ENCODE measurements at regions not wholly inside any gene's neighbourhood (a gene's known extent, or its start where the extent isn't known, plus 50 kb on each side); places are given as distances from the start of the nearest gene placed in this dataset.
"Not testable (repeated sequence)": the region's sequence is repeated elsewhere in the genome, so short reads cannot be mapped to it uniquely, and the experiment has no call there.

- no peak overlapping the region for H3K56ac ChIP-seq (ENCODE audit: insufficient read length, low read depth, low read length)
- H4K20me1 ChIP-seq (ENCODE audit: control insufficient read depth, insufficient read depth, insufficient read length): no peaks in the 10 kb centered on the region
- H3K79me1 ChIP-seq (ENCODE audit: insufficient read depth, low read depth, low read length, poor library complexity, severe bottlenecking): no peaks in the 10 kb centered on the region
- no peak overlapping the region for H2BK5ac ChIP-seq (ENCODE audit: insufficient read length, low read length)
- DNase-seq: no peak
- no peaks in the 10 kb centered on the region for H3K9me3 ChIP-seq (ENCODE audit: control insufficient read depth, low read depth, low read length)
- no peak overlapping the region for H3T11ph ChIP-seq (ENCODE audit: low read length)
- H4K8ac ChIP-seq (replicated peaks; ENCODE audit: insufficient read length, low read depth, low read length): no peak overlapping the region
- H2BK20ac ChIP-seq (ENCODE audit: low read depth, low read length, poor library complexity, severe bottlenecking): no peak overlapping the region
- no peak overlapping the region for H3K4me2 ChIP-seq (ENCODE audit: insufficient read depth, insufficient read length, low read length)
- no peak overlapping the region for H3K18ac ChIP-seq (ENCODE audit: insufficient read length, low read depth, low read length)
- no peak overlapping the region for H3K9ac ChIP-seq (ENCODE audit: extremely low read depth, insufficient read length, low read length)
- no peak overlapping the region for H3K23ac ChIP-seq (ENCODE audit: insufficient read length, low read depth, low read length)
- no peak overlapping the region for H2AK5ac ChIP-seq (ENCODE audit: insufficient read length, low read length)
- Mint-ChIP-seq H3K4me3 (no peak overlapping the region), H3K27me3 (ENCODE audit: low read depth) (peaks cover 1% of the 10 kb centered on the region; the same call in 1 of the 2 replicates), H3K36me3 (ENCODE audit: insufficient read depth in 1 of 3, low read depth in 3 of 3) (no peaks in the 10 kb centered on the region), H3K9me3 (no peaks in the 10 kb centered on the region; a peak in 1 of 5 replicates), H3K4me1 (peaks cover 6 to 9% of the 10 kb centered on the region in 2 experiments), H3K27ac (no peak overlapping the region)
- H3K4ac ChIP-seq (ENCODE audit: low read depth, low read length): no peak overlapping the region
- no peak overlapping the region for H2BK15ac ChIP-seq (ENCODE audit: low read depth, low read length)
- H3K14ac ChIP-seq (ENCODE audit: insufficient read depth, low read length): no peak overlapping the region
- H4K5ac ChIP-seq (ENCODE audit: insufficient read length, low read depth, low read length): no peak overlapping the region
- H2AFZ ChIP-seq (ENCODE audit: low read length): no peak overlapping the region
- TF ChIP-seq CTCF (conservative IDR thresholded peaks at IDR 0.05): no peak
- H3K79me2 ChIP-seq (ENCODE audit: insufficient read depth, low read length): no peaks in the 10 kb centered on the region
- no peaks in the 10 kb centered on the region for H3K4me1 ChIP-seq (ENCODE audit: insufficient read depth, low read length)
- no CpG with 5 or more reads among the region's 6 CpGs for WGBS (ENCODE audit: extremely low coverage, insufficient read length, low lambda C conversion rate)
- H4K91ac ChIP-seq (ENCODE audit: insufficient read length, low read depth, low read length): no peak overlapping the region
- no peak overlapping the region for H2BK120ac ChIP-seq (ENCODE audit: low read depth, low read length, poor library complexity, severe bottlenecking)
- no peaks in the 10 kb centered on the region for H3K23me2 ChIP-seq (ENCODE audit: insufficient read length, low read depth, low read length, poor library complexity, severe bottlenecking)
- no peak overlapping the region for H3K27ac ChIP-seq (ENCODE audit: insufficient read length, low read depth, low read length)
- H3K27me3 ChIP-seq (ENCODE audit: insufficient read depth, low read length): no peaks in the 10 kb centered on the region
- no peak overlapping the region for H2BK12ac ChIP-seq (ENCODE audit: insufficient read length, low read depth, low read length)
These were observed 194.5 kb upstream of the MAD2L1 start for GRCh38 chr4:120261117-120261516.

GRCh38 chr4:120256112-120256775 is 189.6 kb upstream of the MAD2L1 start:
- not testable (repeated sequence) for H2AK5ac ChIP-seq (ENCODE audit: insufficient read length, low read length); H3K4me2 ChIP-seq (ENCODE audit: insufficient read depth, insufficient read length, low read length); H2AFZ ChIP-seq (ENCODE audit: low read length)

More at GRCh38 chr4:120256112-120256775, 189.6 kb upstream of the MAD2L1 start:
- H3K4ac ChIP-seq (ENCODE audit: low read depth, low read length); H4K91ac ChIP-seq (ENCODE audit: insufficient read length, low read depth, low read length); H3K27me3 Mint-ChIP-seq (ENCODE audit: low read depth); H3K9me3 Mint-ChIP-seq; H3K56ac ChIP-seq (ENCODE audit: insufficient read length, low read depth, low read length); H3K79me1 ChIP-seq (ENCODE audit: insufficient read depth, low read depth, low read length, poor library complexity, severe bottlenecking); H3K9me3 ChIP-seq (ENCODE audit: control insufficient read depth, low read depth, low read length); H4K20me1 ChIP-seq (ENCODE audit: control insufficient read depth, insufficient read depth, insufficient read length); H4K5ac ChIP-seq (ENCODE audit: insufficient read length, low read depth, low read length); H4K8ac ChIP-seq (replicated peaks; ENCODE audit: insufficient read length, low read depth, low read length); H3K23me2 ChIP-seq (ENCODE audit: insufficient read length, low read depth, low read length, poor library complexity, severe bottlenecking); H3K27ac ChIP-seq (ENCODE audit: insufficient read length, low read depth, low read length); H3K27me3 ChIP-seq (ENCODE audit: insufficient read depth, low read length); H3K14ac ChIP-seq (ENCODE audit: insufficient read depth, low read length); H3K4me1 ChIP-seq (ENCODE audit: insufficient read depth, low read length); H3K36me3 Mint-ChIP-seq (ENCODE audit: insufficient read depth in 1 of 3, low read depth in 3 of 3); H2BK120ac ChIP-seq (ENCODE audit: low read depth, low read length, poor library complexity, severe bottlenecking); H3K18ac ChIP-seq (ENCODE audit: insufficient read length, low read depth, low read length); H2BK12ac ChIP-seq (ENCODE audit: insufficient read length, low read depth, low read length); H2BK5ac ChIP-seq (ENCODE audit: insufficient read length, low read length); H2BK15ac ChIP-seq (ENCODE audit: low read depth, low read length); H3K23ac ChIP-seq (ENCODE audit: insufficient read length, low read depth, low read length); H3T11ph ChIP-seq (ENCODE audit: low read length); H3K4me1 Mint-ChIP-seq; H3K9ac ChIP-seq (ENCODE audit: extremely low read depth, insufficient read length, low read length); H2BK20ac ChIP-seq (ENCODE audit: low read depth, low read length, poor library complexity, severe bottlenecking); H3K79me2 ChIP-seq (ENCODE audit: insufficient read depth, low read length): not testable (repeated sequence)
- peak overlapping the region; percentile 98 for H3K4me3 Mint-ChIP-seq
- peak; percentile 75 for DNase-seq
- H3K27ac Mint-ChIP-seq: peak overlapping the region; percentile 95 to 98 (median 98)
- WGBS (ENCODE audit: extremely low coverage, insufficient read length, low lambda C conversion rate): no CpG with 5 or more reads among the region's 28 CpGs

All from H9 (cell line).